GM19467 (cell line): ENCODE measurements at regions not wholly inside any gene's neighbourhood (a gene's known extent, or its start where the extent isn't known, plus 50 kb on each side); places are given as distances from the start of the nearest gene placed in this dataset.

Source experiments
- ATAC-seq: cut with Tn5 transposase; IDR thresholded peaks from one replicate; pipeline ENCODE4 v1.9.1; 2021; ENCODE audit warnings: mild to moderate bottlenecking, moderate library complexity; ENCODE audit not compliant: unreplicated experiment

DNA sequence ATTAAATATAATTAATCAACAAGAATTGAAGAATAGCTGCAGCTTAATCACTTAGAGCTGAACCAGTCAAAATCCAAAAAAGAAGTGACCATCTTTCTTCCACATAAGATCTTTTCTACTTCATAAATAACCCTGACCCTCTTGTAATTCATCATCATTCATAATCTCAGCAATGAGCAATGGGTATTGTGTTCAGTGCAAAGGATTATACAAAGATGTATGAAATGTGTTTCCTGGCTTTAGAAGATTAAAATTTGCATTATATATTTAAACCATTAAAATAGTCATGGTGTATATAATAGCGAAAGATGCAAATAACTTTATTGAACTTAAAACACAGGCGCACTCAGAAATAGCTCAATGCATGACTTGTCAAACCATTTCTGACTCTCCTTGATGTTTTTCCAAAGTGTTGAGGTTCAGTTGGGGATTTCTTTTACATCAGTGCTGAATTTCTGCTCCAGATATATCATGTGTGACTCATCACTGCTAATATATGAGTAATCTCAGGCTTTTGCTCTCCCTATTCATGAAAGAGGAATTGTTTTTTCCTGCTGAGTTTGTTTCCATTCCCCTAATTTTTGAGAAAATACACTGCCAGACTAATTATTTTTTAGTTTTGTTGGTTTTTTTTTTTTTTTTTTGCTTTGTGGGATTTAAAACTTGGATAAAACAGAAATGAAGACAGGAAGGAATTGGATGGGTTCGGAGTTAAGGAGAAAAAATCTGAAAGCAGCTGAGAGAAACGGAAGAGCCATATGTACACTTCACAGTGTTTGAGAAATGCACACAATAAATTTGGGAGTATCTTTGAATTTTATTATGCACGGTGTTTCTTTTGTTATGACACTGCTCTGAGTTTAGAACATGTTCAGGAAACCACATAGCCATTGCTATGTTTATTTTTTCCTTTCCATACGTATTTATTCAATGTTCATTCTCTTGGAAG is 290.1 kb upstream of the PCDH7 start:
- no peak for ATAC-seq

- ATAC-seq: no peak
Measured at GRCh38 chr4:30434656-30435055, 285.5 kb upstream of the PCDH7 start.

DNA sequence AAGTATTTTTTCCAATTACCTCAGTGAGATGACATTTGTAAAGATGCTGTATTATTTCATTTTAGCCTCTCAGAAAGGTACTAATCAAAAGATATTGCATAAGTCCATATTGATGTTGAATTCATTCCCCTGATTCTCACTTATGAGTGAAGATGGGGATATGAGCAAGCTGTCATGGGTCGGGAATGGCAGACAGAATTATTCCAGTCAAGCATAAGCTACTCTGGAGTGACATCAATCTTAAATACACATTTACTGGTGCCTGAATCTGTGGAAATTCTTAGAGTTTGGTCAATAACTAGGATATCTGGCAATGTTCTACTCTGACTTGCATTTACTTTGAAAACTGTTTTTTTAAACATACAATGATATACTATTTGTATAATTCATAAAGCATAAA is 283.8 kb upstream of the PCDH7 start:
- ATAC-seq: no peak

- no peak for ATAC-seq
Measured at GRCh38 chr4:30437316-30437715, 282.9 kb upstream of the PCDH7 start.

DNA sequence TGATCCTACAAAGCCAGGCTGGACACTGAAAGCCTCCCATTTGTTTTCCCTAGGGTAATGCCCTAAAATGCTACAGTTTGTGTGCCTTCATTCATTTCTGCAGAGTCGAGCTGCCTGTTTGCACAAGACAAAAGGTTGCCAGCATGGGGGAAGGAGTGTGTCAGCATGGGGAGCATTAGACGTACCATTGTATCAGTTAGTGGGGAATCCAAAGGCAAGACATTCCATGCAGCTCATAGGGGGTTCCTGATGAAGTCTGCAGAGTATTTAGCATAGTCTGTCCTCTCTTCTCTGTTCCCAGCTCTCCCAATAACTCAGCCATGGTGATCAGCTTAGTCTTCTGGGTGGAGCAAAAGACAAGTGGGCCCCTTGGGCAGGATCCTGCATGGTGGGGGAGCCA is 276.9 kb upstream of the PCDH7 start:
- ATAC-seq: no peak

DNA sequence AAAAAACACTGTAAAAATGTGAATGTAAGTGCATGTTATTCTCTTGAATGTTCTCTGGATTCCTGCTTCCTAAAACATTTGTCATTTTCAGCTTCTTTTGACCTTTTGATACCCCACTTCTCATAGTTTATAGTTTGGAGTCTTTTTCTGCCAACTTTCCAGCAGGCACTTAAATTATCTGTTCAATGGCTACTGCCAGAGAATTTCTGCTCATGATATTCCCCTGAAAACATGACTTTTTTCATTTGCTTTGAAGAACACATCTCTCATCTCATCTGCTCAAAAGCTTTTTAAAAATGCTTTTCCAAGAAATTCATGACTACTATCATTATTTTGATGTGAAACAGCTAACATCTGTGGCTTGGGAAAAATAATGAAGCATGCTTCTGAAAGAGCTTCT is 269.7 kb upstream of the PCDH7 start:
- no peak for ATAC-seq

GRCh38 chr4:30454504-30454903 is 265.7 kb upstream of the PCDH7 start:
- no peak for ATAC-seq

GRCh38 chr4:30456716-30457115 is 263.5 kb upstream of the PCDH7 start:
- ATAC-seq: no peak

GRCh38 chr4:30460818-30461217 is 259.4 kb upstream of the PCDH7 start:
- no peak for ATAC-seq

- ATAC-seq: no peak
Measured at GRCh38 chr4:30461218-30461617, 259.0 kb upstream of the PCDH7 start.

DNA sequence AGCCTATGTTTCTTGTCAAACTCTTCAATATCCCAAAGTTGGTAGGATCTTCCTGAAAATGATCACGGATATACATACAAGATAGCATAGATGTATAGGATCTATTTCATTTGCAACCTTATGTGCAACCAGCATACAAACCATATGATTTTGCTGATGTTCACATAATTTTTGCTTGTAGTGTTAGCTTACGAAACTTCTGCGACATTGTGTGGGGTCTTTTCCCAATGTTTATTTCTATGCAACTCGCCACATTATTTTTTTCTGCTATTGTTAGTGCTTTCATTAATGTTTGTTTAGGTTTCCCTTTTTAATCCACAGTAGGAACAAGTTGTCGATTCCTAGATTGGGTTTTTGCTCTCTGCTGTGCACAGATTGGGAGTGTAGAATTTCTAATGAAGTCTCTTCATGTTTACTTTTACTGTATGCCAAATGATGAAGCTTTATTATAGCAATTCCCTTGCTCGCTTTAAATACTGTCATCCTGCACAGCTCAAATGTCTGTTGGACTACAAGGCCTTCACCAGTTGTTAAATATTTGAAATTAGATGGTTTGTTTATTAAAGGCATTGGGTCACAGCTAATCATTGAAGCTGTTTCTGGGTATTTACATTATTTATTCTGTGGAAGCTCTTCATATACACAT is 257.6 kb upstream of the PCDH7 start:
- ATAC-seq: no peak

GRCh38 chr4:30471861-30472260 is 248.3 kb upstream of the PCDH7 start:
- no peak for ATAC-seq

DNA sequence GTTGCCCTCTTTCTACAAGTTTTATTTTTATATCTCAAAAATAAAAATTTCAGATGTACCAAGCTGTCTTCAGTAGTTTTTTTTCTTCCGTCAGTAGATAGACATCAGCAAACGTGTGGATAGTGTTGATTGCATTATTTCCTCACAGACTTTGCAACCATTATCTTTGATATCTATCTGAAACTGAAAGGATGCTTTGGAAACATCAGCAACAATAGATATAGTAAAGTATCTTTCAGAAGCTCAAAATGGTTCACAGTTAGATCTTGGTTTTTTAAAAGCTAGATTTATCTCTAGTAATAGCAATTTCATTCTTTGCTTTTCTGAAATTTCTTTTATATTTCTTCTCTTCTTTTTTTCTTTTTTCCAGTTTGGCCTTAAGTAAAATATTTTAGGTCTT is 246.9 kb upstream of the PCDH7 start:
- ATAC-seq: no peak

DNA sequence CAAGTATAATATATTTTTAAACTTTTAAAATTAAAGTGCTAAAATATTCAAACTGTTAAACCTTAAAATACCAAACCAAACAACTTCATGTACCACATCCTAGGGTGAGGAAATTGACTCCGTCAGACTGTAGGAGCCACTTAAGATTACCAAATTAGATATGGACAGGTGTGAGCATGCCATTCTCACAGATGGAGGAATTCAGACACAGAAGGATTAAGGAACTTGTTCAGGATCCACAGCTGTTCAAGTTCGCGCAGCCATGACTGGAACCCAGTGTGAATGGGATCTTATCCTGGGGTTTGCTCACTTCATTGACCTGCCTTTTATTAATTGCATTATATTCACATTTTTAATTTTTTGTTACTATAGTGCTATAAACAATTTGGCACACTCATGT is 224.9 kb upstream of the PCDH7 start:
- ATAC-seq: no peak

DNA sequence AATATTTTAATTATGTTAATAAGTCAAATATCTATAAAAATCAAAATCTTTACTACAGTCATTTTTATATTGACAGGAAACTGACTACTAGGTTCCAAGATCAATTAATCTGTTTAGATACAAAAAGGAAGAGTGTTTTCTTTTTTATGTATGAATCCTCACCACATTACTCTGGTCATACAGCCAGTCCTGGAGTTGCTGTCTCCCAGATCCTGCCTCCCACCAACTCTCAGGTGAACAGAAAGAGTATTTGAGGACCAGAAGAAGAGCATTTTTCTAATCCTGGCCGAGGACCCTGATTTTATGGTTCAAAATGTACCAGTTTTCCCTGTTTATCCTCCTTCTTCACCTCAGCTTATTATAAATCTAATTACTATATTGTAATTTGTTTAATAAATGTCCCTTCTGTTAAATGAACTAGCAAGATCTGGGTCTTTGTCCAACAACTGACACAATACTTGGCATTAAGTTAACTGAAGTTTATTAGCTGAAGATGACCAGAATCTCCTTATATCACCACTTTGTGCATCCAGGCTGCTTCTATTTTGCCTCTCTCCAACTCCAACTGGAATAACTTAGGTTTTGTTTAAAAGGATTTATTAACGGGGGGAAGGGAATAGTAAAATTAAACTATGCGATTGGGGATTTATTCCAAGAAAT is 224.4 kb upstream of the PCDH7 start:
- no peak for ATAC-seq

DNA sequence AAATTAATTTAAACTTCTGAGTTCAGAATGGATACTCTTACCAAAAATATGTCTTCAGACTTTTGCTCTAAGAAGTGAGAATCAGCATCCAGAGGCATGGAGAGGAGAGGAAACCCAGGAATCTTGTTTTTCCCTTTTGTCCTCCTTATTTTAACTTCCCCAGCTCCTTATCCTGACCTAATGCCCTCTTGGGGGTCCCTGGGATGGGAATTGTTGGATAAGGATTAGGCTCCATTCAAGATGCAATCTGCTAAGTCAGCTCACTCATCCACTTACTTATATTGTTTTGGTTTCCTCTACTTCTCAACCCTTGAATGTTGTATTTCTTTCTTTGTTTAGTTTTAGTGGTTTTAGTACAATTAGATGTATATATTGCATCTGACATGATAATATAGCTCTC is 208.4 kb upstream of the PCDH7 start:
- no peak for ATAC-seq

GRCh38 chr4:30518211-30518610 is 202.0 kb upstream of the PCDH7 start:
- ATAC-seq: no peak

DNA sequence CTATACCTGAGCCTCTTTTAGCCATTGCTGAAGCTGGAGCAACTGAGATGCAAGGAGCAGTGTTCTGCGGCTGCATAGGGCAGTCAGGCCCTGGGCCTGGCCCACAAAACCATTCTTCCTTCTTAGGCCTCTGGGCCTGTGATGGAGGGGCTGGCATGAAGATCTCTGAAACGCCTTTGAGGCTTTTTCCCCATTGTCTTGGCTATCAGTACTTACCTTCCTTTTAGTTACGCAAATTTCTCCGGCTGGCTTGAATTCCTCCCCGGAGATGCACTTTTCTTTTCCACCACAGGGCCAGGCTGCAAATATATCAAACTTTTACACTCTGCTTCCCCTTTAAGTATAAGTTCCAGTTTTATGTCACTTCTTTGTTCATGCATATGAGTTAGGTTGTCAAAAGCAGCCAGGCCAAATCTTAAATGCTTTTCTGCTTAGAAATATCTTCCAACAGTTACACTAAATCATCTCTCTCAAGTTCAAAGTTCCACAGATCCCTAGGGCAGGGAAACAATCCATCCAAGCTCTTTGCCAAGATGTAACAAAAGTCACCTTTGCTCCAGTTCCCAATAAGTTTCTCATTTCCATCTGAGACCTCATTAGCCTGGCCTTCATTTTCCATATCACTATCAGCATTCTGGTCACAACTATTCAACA is 194.4 kb upstream of the PCDH7 start:
- no peak for ATAC-seq

- ATAC-seq: no peak
Measured at GRCh38 chr4:30535255-30535654, 184.9 kb upstream of the PCDH7 start.

GRCh38 chr4:30536231-30536630 is 183.9 kb upstream of the PCDH7 start:
- ATAC-seq: no peak

DNA sequence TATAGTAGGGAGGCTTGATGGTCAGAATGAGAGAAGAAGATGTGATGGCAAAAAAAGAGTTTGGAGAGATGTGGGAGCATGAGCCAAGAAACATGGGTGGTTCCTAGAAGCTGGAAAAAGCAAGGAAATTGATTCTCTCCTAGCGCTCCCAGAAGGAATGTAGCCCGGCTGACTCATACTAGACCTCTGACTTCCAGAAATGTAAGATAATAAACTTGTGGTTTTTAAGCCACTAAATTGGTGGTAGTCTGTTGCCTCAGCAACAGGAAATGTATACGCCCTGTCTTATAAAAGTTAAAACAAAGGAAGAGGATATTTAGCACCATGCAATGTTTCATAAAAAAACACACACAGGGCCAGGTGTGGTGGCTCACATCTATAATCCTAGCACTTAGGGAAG is 182.7 kb upstream of the PCDH7 start:
- ATAC-seq: no peak
